GM12878 (cell line): ENCODE measurements at regions not wholly inside any gene's neighbourhood (a gene's known extent, or its start where the extent isn't known, plus 50 kb on each side); places are given as distances from the start of the nearest gene placed in this dataset.

Experiments
- ATAC-seq: fragments of 200-7000 bp; cut with Tn5 transposase; 3 replicates; pipeline ENCODE4 v1.9.1; 2020; ENCODE audit warnings: mild to moderate bottlenecking, moderate library complexity
- BruUV-seq: library from RNA; stranded (reverse); fragments of 400-500 nt; replicated peaks from 2 replicates; lab custom pipeline; 2021; lab: Mats Ljungman, UMichigan
- CTCF ChIA-PET: fragments of 300-600 bp; sonication (Branson Sonifier 250); formaldehyde crosslinking; extraction: SDS; loops from one replicate; lab custom pipeline; 2021; ENCODE audit warnings: inconsistent platforms; lab: Yijun Ruan, JAX
- POLR2A ChIA-PET: fragments of 350-600 bp; formaldehyde crosslinking; extraction: SDS; loops from one replicate; lab custom pipeline; 2021; ENCODE audit warnings: inconsistent platforms; lab: Charles Lee
- RAD21 ChIA-PET: fragments of 300-600 bp; sonication (Branson Sonifier 250); formaldehyde crosslinking; loops from one replicate; lab custom pipeline; 2023; ENCODE audit warnings: antibody characterized with exemption; ENCODE audit not compliant: unreplicated experiment; lab: Charles Lee
- SMC1A ChIA-PET: fragments of 300-600 bp; sonication (Branson Sonifier 250); formaldehyde crosslinking; loops from one replicate; lab custom pipeline; 2023; ENCODE audit not compliant: unreplicated experiment, uncharacterized antibody; lab: Charles Lee
- DNase-seq: peaks from one replicate; pipeline ENCODE4 v3.0.0-alpha.2; 2011; ENCODE audit warnings: low read depth, low spot score
- FAIRE-seq: peaks from 3 replicates; lab custom pipeline; 2011; peaks lifted over from hg19 to GRCh38; lab: Jason Lieb, UNC
- H2AFZ ChIP-seq: 2 replicates; pipeline ENCODE4 v1.6.0; 2011; ENCODE audit warnings: low read depth, low read length, control low read depth; ENCODE audit not compliant: control insufficient read depth
- H3K27ac ChIP-seq: 2 replicates; pipeline ENCODE4 v1.5.1; 2011; ENCODE audit warnings: control low read depth; ENCODE audit not compliant: control insufficient read depth, insufficient read depth
- H3K27me3 ChIP-seq, 2 experiments: replicated peaks in 1 of 2; 2 replicates each; pipeline versions ENCODE4 v1.6.0 to v1.6.1; 2011; ENCODE audit warnings: low read length in 1 of 2; ENCODE audit not compliant: control insufficient read depth in 2 of 2, insufficient read depth in 2 of 2
- H3K36me3 ChIP-seq, 2 experiments: 2 replicates each; pipeline ENCODE4 v1.5.1; 2011; ENCODE audit warnings: low read length in 1 of 2; ENCODE audit not compliant: control insufficient read depth in 2 of 2, insufficient read depth in 2 of 2
- H3K4me1 ChIP-seq: 2 replicates; pipeline ENCODE4 v1.6.1; 2011; ENCODE audit warnings: mild to moderate bottlenecking, low read length, moderate library complexity, mixed read lengths; ENCODE audit not compliant: control insufficient read depth, insufficient read depth
- H3K4me2 ChIP-seq: 2 replicates; pipeline ENCODE4 v1.6.0; 2011; ENCODE audit warnings: control low read depth; ENCODE audit not compliant: control insufficient read depth, insufficient read depth
- H3K4me3 ChIP-seq: fragments of 200-600 bp; sonication (generic); 2 replicates; pipeline ENCODE4 v1.5.1; 2016
- H3K79me2 ChIP-seq: 2 replicates; pipeline ENCODE4 v1.6.0; 2011; ENCODE audit warnings: low read length; ENCODE audit not compliant: control insufficient read depth, insufficient read depth
- H3K9ac ChIP-seq: 2 replicates; pipeline ENCODE4 v1.8.0; 2011; ENCODE audit warnings: low read length, control low read depth, mixed read lengths; ENCODE audit not compliant: control insufficient read depth, insufficient read depth
- H3K9me3 ChIP-seq: replicated peaks from 3 replicates; pipeline ENCODE4 v1.5.1; 2011; ENCODE audit warnings: mild to moderate bottlenecking, low read length; ENCODE audit not compliant: control insufficient read depth, insufficient read depth
- H4K20me1 ChIP-seq: 2 replicates; pipeline ENCODE4 v1.6.0; 2011; ENCODE audit not compliant: control insufficient read depth, insufficient read depth
- MTA3 ChIP-seq: IDR thresholded peaks from 2 replicates; pipeline ENCODE4 v1.6.1; 2012; ENCODE audit warnings: low read length, inconsistent platforms, borderline replicate concordance
- NR2F1 ChIP-seq: fragments of 450-650 bp; conservative IDR thresholded peaks from 2 replicates; pipeline ENCODE4 v1.6.1; 2017; ENCODE audit warnings: mild to moderate bottlenecking
- PAX8 ChIP-seq: fragments of 450-650 bp; IDR thresholded peaks from 2 replicates; pipeline ENCODE4 v1.6.1; 2017; ENCODE audit warnings: mild to moderate bottlenecking, moderate library complexity
- SREBF2 ChIP-seq: IDR thresholded peaks from 2 replicates; pipeline ENCODE4 v1.6.1; 2012; ENCODE audit warnings: mild to moderate bottlenecking, low read length
- TARDBP ChIP-seq: IDR thresholded peaks from 2 replicates; pipeline ENCODE4 v1.6.1; 2016; ENCODE audit warnings: borderline replicate concordance
- ZBTB4 ChIP-seq: fragments of 450-650 bp; formaldehyde crosslinking; IDR thresholded peaks from 2 replicates; pipeline ENCODE4 v1.4.0; 2022; ENCODE audit warnings: mild to moderate bottlenecking, moderate library complexity
- WGBS: methylation state at CpG from one replicate; pipeline ENCODE4 v1.1.6; 2016; ENCODE audit warnings: low lambda C conversion rate; ENCODE audit not compliant: insufficient replicate concordance, insufficient coverage; ENCODE audit errors: missing lambda C conversion rate; 5-methylcytosine and 5-hydroxymethylcytosine counted together
- in situ Hi-C: fragments of 300-500 bp; cut with MboI; formaldehyde crosslinking; loops from 9 replicates; pipeline ENCODE4 v1.14.3; 2018; ENCODE audit warnings: mixed read lengths
- intact Hi-C: fragments of 100-400 bp; cut with micrococcal nuclease; formaldehyde crosslinking; loops from one replicate; pipeline ENCODE4 v1.14.2; 2022; ENCODE audit not compliant: unreplicated experiment
- TF ChIP-seq, protein P1 (sequence below): fragments of 450-650 bp; IDR thresholded peaks from 2 replicates; pipeline ENCODE4 v1.6.1; 2017; ENCODE audit warnings: low read depth, mild to moderate bottlenecking, moderate library complexity
- TF ChIP-seq, protein P2 (sequence below): fragments of 450-650 bp; IDR thresholded peaks from 2 replicates; pipeline ENCODE4 v1.6.1; 2018; ENCODE audit warnings: mild to moderate bottlenecking, low read depth, moderate library complexity; ENCODE audit not compliant: partially characterized antibody

GRCh38 chr4:1562771-1563170, 121.3 kb downstream of the FAM53A start:
- no peaks in the 10 kb centered on the region for H3K79me2 ChIP-seq
- BruUV-seq, result no TSS peak
- ChIA-PET RAD21 (no interaction called here), CTCF (no interaction called here), SMC1A (no interaction called here), POLR2A (no interaction called here)
- H3K4me1 ChIP-seq, result no peaks in the 10 kb centered on the region
- WGBS, result 53% methylated on average over 12 of the region's 12 CpGs
- no peaks in the 10 kb centered on the region for H3K27me3 ChIP-seq
- H3K9ac ChIP-seq, result no peak overlapping the region
- no peaks in the 10 kb centered on the region for H3K9me3 ChIP-seq
- TF ChIP-seq SREBF2, result no peak
- H3K4me3 ChIP-seq, result no peak overlapping the region
- no peaks in the 10 kb centered on the region for H4K20me1 ChIP-seq
- FAIRE-seq (no peak), DNase-seq (no peak), ATAC-seq (no peak)
- no peak overlapping the region for H3K4me2 ChIP-seq
- no peaks in the 10 kb centered on the region for H3K36me3 ChIP-seq
- H3K27ac ChIP-seq, result no peak overlapping the region
- in situ Hi-C loops (no loop called here), intact Hi-C loops (no loop called here)
- H2AFZ ChIP-seq, result no peak overlapping the region

DNA sequence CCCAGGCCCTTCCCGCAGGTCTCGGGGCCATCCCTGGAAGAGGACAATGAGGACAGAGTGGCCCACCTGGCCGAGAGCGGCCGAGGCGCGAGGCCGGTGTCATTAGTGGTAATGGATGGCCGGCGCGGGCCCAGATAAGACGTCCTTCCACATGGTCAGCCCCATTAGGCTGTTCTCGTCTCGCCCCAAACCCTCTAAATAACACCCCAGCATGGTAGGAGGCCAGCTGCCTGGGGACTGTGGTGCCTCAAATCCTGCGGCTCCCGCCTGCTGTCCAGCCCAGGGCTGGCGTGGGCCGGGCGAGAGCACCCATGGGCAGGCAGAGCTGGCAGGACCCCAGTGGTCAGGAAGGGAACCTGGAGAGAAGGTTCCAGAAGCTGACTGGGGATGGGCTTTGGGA, 121.7 kb downstream of the FAM53A start:
- Histone ChIP-seq H3K4me1 (no peaks in the 10 kb centered on the region), H3K9ac (no peak overlapping the region), H3K27ac (no peak overlapping the region)
- SMC1A ChIA-PET, result no interaction called here
- WGBS, result 70% methylated on average over 17 of the region's 19 CpGs
- POLR2A ChIA-PET, result no interaction called here
- TF ChIP-seq MTA3 (no peak), PAX8 (no peak), ZBTB4 (CRISPR knock-in tag) (no peak), NR2F1 (no peak), TARDBP (no peak)
- TF ChIP-seq, protein P1, sequence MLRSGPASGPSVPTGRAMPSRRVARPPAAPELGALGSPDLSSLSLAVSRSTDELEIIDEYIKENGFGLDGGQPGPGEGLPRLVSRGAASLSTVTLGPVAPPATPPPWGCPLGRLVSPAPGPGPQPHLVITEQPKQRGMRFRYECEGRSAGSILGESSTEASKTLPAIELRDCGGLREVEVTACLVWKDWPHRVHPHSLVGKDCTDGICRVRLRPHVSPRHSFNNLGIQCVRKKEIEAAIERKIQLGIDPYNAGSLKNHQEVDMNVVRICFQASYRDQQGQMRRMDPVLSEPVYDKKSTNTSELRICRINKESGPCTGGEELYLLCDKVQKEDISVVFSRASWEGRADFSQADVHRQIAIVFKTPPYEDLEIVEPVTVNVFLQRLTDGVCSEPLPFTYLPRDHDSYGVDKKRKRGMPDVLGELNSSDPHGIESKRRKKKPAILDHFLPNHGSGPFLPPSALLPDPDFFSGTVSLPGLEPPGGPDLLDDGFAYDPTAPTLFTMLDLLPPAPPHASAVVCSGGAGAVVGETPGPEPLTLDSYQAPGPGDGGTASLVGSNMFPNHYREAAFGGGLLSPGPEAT, result no peak
- TF ChIP-seq, protein P2, sequence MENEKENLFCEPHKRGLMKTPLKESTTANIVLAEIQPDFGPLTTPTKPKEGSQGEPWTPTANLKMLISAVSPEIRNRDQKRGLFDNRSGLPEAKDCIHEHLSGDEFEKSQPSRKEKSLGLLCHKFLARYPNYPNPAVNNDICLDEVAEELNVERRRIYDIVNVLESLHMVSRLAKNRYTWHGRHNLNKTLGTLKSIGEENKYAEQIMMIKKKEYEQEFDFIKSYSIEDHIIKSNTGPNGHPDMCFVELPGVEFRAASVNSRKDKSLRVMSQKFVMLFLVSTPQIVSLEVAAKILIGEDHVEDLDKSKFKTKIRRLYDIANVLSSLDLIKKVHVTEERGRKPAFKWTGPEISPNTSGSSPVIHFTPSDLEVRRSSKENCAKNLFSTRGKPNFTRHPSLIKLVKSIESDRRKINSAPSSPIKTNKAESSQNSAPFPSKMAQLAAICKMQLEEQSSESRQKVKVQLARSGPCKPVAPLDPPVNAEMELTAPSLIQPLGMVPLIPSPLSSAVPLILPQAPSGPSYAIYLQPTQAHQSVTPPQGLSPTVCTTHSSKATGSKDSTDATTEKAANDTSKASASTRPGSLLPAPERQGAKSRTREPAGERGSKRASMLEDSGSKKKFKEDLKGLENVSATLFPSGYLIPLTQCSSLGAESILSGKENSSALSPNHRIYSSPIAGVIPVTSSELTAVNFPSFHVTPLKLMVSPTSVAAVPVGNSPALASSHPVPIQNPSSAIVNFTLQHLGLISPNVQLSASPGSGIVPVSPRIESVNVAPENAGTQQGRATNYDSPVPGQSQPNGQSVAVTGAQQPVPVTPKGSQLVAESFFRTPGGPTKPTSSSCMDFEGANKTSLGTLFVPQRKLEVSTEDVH, result no peak
- TF ChIP-seq, all 136 proteins: peak for 0
- no peak overlapping the region for H3K4me3 ChIP-seq
- DNase-seq, result no peak
- in situ Hi-C loops, result no loop called here
- CTCF ChIA-PET, result no interaction called here
- no peak overlapping the region for H2AFZ ChIP-seq
- FAIRE-seq, result no peak
- H4K20me1 ChIP-seq, result no peaks in the 10 kb centered on the region
- H3K27me3 ChIP-seq, result no peaks in the 10 kb centered on the region
- no TSS peak for BruUV-seq
- no peak overlapping the region for H3K4me2 ChIP-seq
- RAD21 ChIA-PET, result no interaction called here
- H3K9me3 ChIP-seq, result no peaks in the 10 kb centered on the region
- H3K36me3 ChIP-seq, result no peaks in the 10 kb centered on the region
- no peaks in the 10 kb centered on the region for H3K79me2 ChIP-seq
- intact Hi-C loops, result no loop called here
- no peak for ATAC-seq
